Amygdala (tissue), 56 donors: ENCODE measurements at regions not wholly inside any gene's neighbourhood (a gene's known extent, or its start where the extent isn't known, plus 50 kb on each side); places are given as distances from the start of the nearest gene placed in this dataset.

Source experiments
- DNase-seq, 56 donors: peaks; one replicate each; lab custom pipeline; 2025; lab: John Stamatoyannopoulos, UW

DNA sequence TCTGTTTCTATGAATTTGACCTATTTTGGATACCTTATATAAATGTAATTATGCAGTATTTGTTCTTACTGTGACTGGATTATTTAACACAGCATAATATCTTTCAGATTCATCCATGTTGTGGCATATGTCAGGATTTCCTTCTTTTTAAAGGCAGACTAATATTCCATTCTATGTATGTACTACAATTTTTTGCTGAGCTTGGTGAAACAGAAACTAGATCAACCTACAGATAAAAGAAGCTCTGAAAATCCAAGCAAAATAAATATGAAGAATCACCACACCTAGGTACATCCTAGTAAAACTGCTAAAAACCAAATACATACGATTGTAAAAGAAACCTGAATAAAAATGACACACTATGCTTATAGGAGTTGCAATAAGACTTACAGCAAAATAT, 300.5 kb downstream of the HTR7 start:
- no peak for DNase-seq

DNA sequence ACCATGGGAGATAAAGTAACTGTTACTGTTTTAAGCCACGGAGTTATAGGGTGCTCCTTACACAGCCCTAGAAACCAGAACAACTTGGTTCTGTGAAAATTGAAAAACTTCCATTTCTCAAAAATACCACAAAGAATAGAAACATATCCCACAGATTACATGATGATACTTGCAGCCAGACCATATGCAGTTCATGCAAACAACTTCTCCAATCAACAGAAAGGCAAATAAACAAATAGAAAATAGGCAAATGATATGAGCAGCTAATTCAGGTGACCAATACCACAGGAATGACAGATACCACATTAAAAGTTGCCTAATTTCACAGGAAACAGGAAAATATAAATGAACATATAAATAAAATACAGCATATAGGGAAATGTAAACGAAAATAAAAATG, 297.5 kb downstream of the HTR7 start:
- DNase-seq = no peak

DNA sequence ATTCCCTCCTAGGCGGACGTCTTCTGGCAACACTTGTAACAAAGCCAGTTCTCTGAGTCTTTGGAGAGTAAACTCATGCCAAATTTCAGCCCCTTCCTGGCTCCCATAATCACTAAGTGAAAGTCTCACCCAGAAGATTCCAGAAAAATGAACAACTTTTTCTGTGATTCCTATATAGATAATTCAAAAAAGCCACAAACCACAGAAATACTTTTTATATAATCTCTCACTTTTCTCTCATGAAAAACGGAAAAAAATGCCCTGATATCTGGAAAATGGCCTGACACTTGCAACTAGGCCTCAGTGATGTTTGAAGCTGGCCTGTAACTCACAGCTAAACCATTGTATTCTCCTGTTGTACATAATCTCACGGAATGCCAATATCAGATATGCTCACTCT, 296.2 kb downstream of the HTR7 start:
- no peak for DNase-seq

DNA sequence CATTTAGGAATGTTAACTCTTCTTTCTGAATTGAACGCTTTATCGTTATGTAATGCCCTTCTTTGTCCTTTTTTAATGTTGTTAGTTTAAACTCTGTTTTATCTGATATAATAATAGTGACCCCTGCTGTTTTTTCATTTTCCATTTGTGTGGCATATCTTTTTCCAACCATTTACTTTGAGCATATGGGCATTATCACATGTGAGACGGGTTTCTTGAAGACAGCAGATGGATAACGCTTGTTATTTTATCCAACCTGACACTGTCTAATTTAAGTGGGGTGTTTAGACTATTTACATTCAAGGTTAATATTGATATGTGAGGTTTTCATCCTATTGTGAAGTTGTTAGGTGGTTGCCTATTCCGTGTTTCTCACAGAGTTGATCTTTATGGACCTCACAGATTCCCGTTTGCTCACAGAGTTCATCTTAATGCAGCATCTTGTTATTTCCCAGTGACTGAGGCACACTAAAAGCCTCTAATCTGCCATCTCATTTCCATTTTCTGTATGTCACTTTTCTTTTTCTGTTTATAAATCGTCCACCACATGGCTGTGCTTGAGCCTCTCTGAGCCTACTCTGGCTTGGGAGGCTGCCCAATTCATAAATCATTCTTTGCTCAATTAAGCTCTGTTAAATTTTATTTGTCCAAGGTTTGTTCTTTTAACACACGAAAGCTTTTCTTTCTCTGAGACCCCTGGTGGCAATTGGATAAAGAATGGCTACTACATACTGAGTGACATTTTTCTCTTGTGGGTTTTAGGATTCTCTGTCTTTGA, 286.2 kb downstream of the HTR7 start:
- no peak for DNase-seq

DNA sequence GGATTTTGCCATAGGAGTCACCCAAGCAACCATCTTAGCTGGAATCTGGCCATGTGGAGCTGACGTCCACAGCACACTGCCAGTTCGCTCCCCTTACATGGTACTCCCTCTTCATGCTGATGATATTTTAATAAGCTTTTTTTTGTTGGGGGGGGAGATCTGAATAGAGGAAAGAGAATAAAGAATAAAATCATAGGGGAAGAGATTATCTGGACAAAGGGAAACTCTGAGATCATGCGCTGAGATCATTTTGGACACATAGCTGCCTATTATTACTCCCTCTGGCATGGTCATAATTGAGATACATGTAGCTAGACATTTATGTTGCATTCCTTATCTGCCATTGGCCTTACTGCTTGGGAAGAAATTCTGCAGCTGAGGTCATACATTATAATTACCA, 282.7 kb downstream of the HTR7 start:
- no peak for DNase-seq

DNA sequence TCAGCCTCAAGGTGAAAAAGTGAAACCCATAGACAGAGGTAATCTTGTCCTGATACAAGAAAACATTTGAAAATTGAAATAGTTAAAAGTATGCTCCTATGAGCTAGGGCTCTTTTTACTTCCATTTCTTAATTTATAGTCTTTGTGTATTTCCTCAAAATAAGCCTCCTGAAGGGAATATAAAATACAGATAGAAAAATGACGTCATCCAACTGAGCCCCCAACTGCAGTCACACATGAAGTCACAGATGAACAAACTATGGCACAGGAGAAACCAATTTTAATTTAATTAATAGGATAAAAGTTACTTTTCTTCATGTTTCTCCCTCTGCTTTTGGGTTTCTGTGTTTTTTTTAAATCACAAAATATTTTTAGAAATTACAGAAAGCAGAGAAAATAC, 280.3 kb downstream of the HTR7 start:
- no peak for DNase-seq

DNA sequence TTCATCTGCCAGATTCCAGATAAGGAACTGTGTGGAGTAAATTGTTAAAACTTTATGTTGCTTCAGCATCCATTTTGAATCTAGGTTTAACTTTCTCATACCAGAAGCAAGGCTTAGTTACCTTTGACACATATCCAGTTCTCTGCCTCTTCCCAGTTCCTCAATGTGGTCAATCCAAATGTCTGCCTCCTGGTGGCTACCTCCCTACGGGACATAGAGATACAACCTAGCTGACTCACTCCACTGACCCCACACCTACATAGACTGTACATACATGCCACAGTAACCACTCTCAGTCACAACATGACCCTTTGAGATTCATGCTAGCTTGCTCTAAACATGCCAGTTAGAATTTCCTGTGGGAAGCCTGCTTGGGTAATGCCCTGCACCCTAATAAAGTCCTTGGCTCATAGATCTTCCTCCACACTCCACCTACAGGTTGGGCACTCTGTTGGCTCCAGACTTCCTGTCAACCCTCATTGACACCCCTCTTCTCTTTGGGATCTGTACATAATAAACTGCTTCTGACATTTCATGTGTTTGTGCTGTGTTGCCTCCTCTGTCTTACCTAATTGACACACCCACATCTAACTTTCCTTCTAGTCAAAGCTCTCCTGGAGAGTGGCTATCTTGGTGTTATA, 278.1 kb downstream of the HTR7 start:
- no peak for DNase-seq

DNA sequence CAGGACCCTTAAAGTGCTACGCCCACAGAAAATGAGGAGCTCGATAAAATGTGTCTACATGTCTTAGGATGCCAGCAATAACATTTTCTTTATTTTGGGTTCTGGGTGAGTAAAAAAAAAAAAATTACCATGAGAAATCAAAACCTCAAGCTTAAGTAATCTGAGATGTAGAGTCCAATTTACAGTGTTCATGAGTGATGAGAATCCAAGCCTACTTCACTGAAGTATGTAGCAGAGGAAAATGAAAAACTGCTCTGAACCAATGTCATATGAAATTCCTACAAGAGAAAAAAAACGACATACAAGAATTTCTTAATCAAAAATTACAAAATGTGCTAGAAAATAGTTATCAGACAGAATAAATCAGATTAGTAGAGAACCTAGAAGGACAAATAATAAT, 274.4 kb downstream of the HTR7 start:
- no peak for DNase-seq

DNA sequence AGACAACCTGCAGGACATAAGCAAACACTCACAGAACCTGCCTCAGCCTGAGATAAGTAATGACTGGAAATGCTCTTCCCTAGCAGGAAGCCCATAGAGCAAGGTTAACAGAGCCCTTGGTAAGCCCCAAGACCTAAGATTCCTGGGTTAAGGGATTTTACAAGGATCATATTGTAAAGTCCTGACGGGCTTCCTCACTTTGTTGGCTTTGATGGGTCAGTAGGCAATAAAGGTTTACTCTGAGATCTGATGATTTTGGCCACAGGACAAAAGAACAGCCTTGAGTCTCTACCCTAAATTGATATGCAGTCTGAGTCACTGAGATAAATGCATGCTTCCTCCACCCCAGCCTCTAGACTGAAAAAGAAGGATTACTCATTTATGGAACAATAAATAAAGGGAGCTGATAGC, 270.8 kb downstream of the HTR7 start:
- no peak for DNase-seq

DNA sequence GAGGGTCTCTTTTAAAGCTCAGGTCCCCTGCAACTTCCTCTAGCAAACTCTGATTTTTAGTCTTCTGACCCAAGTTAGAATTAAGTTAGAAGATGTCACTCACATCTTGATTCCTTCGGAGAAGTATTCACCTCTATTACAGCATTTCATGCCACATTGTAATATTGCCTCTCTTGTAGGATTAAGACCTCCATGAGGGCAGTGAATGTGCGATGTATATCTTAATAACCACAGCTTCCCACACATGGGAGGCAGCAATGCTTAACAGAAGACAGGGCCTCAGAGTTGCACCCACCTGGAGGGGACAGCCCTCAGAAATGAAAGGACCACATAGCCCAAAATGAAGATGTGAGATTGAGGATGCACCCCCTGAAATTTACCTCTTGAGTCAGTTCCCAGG, 270.3 kb downstream of the HTR7 start:
- no peak for DNase-seq

DNA sequence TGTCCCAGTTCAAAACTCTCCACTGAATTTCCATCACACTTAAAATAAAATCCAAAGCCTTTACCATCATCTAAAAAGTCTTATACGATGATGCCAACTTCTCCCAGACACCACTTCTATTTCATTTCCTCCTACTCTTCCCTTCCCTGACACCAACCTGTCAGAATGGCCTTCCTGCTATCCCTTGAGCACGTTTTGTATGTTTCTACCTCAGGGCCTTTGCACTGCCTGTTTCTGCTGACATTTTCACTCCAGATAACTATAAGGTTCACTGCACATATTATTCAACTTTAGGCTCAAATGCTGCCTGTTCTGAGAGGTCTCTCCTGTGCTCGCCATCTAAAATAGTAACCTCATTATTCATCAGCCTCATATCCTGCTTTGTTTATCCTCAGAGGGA, 269.6 kb downstream of the HTR7 start:
- no peak for DNase-seq

DNA sequence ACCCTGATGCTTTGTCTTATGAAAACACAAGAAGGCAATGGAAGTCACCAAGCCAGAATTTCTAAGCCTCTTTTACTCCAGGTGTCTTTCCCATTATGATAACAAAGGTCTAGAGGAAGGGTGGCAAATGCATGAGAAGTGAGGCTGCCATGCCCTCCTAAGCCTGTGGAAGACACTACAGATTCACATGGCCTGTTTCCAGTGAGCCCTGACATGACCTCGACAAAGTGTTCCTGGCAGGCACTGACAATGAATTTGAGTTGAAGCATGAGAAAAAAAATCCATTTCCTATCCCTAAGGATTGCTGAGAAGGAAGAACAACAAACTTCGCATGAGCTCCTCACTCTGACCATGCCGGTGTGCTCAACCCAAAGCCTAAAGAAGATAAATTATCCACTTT, 268.0 kb downstream of the HTR7 start:
- no peak for DNase-seq

DNA sequence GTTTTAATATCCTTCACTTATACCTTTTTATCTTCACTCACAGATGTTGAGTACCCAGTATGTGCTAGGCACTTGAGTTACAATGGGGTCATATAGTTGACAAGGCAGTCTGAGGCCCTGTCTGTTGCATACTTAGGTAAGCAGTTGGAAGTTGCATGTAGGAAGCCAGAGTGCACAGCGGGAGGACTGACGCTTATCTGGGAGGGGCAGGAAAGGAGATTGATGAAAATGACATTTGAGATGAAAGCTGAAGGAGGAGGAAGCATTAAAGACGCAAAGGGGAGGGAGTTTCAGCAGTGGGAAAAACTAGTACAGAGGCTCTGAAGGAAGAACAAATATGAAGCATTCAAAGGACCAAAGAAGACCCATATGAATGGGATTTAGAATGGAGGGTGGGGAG, 266.2 kb downstream of the HTR7 start:
- DNase-seq = no peak

DNA sequence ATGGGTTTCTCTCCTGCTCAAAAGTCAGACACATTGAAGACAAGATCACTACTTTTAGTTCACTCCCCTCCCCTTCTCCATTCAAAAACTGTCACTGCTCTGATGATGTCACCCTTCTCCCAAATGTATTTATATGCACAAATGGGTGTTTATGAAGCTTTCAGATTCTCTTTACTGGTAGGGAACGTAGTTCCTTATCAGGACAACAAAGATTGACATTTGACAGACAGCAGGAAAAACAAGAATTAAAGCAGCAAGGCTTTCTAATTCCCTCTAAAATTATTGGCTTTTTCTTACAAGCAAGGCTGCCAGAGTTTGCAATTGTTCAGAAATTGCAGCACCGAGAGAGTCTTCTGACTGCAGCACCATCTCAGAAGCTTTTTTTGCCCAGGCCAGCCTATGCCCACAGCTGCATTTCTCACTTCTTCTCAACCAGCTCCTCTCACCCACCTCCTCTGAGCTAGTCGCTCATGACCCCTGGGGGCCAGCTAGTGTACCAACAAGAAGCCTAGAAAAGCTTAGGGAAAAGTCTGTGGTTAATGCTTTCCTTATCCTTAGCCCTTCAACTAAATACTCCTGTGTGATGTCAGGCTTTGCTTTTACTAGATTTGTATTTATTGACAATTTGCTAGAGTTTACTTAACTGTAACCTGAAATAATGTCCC, 265.1 kb downstream of the HTR7 start:
- peak in 28 of 56 donors; percentile 2 to 43 (median 14) for DNase-seq

DNA sequence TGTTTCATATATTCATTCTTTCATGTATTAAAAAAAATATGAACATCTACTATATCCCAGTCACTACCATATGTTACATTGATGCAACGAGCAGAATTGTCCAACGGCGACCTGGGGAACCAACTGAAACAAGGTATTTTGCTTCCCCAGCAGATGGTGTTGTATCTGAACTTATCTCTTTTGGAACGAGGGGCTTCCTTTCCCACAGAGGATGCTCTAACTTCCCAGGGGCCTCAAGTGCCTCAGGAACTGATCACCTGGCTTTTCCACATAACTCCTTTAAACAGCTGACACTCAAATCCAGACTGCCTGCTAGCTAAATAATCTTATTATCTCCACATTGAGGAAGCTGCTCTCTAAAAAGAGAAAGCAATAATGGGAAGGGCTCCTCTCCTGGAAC, 259.3 kb downstream of the HTR7 start:
- no peak for DNase-seq

DNA sequence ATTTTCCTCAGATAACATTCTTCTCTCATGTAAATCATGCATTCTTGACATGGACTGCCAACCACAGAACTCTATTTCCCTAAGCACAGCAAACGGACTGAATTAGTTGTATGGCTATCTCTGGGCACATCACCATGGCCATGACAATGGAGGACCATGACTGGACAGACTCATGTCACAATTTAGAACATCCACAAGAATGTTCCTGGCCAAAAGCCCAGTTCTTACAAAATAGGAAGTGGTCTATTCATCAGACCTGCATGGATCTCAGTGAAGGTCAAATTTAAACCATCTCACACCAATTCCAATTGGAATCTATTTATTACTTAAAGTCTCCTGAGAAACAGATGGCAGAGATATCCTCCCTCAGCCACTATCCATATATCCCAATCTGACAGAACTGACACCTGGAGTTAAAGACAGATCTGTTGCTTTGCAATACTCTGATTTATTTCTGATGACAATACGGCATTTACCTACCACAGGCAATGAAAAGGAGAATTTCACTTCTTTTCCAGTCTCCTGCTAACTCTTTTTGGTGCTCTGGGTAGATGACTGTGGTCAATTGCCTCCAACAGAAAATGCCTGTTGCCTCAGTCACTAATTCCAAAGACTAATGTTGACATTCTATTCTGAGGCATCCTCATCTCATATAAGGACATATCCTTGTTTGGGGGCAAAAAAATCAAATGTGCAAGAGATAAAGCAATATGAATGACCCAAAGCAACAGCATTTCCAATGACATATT, 254.8 kb downstream of the HTR7 start:
- no peak for DNase-seq

DNA sequence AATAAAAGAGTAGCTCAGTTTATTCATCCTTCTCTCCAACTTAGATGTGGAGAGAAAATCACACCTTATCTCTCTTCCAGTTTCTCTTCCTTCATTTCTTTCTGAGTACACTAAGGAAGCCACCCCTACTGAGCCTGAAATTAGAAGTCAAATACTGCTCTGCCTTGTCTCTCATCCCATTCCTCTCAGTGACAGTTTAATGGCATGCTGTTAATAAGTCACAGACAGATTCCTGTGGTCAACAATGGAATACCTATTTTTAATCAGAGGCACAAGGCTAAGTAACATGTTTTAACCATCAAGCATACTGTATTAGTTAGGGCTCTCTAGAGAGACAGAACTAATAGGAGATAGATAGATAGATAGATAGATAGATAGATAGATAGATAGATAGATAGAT, 253.2 kb downstream of the HTR7 start:
- no peak for DNase-seq

DNA sequence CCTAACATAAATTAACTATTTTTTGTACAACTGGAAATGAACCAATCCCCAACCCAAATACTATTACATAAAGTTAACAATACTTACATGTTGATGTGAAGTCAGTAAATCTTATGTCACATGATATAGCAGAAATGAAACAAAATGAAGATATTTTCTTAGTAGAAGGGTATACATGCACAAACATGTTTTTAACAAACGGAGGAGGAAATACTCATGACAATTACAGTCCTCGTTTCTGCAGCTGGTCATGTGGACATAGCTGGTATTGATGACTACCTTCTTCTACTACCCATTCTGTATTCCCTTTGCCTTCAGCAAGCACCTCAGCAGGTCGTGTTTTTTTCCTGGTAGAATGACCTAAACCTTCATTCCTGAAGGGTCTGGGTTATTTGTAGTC, 252.3 kb downstream of the HTR7 start:
- no peak for DNase-seq

DNA sequence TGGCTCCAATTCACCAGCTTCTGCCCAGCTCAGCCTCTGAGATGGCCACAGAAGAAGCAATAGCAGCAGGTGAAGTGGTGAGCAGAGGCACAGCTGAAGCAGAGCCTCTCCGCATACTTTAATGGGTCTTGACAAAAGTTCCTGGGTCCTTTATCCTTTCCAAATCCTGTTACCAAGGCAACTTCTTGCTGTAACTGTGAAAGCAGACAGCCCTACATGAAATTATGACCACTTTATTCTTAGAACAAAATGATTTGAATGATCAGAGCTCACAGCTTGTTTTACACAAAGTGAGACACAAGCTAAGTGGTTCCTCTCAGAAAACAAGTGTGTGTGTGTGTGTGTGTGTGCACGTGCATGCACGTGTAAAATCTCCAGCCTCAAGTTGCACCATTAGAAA, 245.6 kb downstream of the HTR7 start:
- DNase-seq = peak in 1 of 56 donors; percentile 7

DNA sequence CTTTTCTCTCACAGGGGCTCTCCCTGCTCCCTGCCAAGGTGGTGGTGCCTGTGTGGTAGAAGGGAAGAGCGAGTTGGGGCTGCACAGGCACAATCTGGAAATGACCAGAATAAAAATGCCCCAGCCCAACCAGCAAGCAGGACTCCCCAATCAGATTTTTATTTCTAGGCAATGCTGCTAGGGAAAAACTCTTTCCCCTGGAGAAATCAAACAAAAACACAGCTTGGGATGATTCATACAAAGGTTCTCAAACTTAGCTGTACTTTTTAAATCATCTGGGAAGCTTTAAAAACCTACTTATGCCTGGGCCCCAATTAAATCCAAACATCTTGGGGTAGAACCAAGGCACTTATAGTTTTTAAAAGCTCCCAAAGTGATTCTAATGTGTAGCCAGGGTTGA, 243.2 kb downstream of the HTR7 start:
- no peak for DNase-seq

DNA sequence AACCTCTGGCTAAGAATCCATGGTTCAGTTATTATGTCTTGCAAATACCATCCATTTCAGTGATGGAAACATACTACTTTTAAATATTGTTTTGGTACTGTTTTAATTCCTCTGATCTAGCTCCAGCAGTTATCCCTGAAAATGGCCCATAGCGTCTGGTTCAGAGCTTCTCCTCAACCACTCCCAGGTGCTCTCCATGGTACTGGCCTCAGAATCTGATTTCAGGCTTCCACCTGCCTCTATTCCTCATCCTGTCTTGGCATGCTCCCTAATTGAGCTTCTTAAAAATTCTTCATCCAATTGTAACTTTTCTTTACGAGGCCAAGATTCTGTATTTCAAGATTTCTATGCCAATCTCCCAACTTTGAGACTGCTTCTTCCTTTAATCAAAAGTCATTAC, 236.3 kb downstream of the HTR7 start:
- no peak for DNase-seq
